Kidney (tissue), 13 donors: ENCODE measurements at regions not wholly inside any gene's neighbourhood (a gene's known extent, or its start where the extent isn't known, plus 50 kb on each side); places are given as distances from the start of the nearest gene placed in this dataset.

ENCODE experiments used
- DNase-seq, 5 donors: peaks; one replicate each; pipeline ENCODE4 v3.0.0-alpha.2; 2013 to 2020
- FAIRE-seq: peaks from 2 replicates; lab custom pipeline; 2012; peaks lifted over from hg19 to GRCh38; lab: Jason Lieb, UNC
- H3K27ac ChIP-seq, 2 donors: one replicate each; pipeline ENCODE4 v1.7.0; 2013; ENCODE audit warnings: low read depth in 2 of 2, low read length in 2 of 2, inconsistent platforms in 1 of 2
- H3K27me3 ChIP-seq: one replicate; pipeline ENCODE4 v1.7.1; 2013; ENCODE audit warnings: low read length, inconsistent platforms; ENCODE audit not compliant: control insufficient read depth, insufficient read depth
- H3K36me3 ChIP-seq, 3 donors: one replicate each; pipeline versions ENCODE4 v1.7.0 to v1.7.1; 2013; ENCODE audit warnings: low read length in 3 of 3, control low read depth in 1 of 3, inconsistent platforms in 1 of 3; ENCODE audit not compliant: insufficient read depth in 3 of 3, control insufficient read depth in 2 of 3
- H3K4me1 ChIP-seq, 3 donors: one replicate each; pipeline versions ENCODE4 v1.7.0 to v1.7.1; 2013; ENCODE audit warnings: low read length in 3 of 3, inconsistent platforms in 1 of 3, low read depth in 1 of 3; ENCODE audit not compliant: control insufficient read depth in 2 of 3, insufficient read depth in 2 of 3
- H3K4me3 ChIP-seq, 3 donors: one replicate each; pipeline versions ENCODE4 v1.7.0 to v1.8.1; 2013; ENCODE audit warnings: low read length in 3 of 3, control low read depth in 1 of 3, inconsistent platforms in 1 of 3
- H3K9ac ChIP-seq, 3 donors: one replicate each; pipeline versions ENCODE4 v1.7.0 to v1.7.1; 2013; ENCODE audit warnings: low read length in 3 of 3, control low read depth in 1 of 3, inconsistent platforms in 1 of 3
- H3K9me3 ChIP-seq, 3 donors: one replicate each; pipeline versions ENCODE4 v1.7.0 to v1.7.1; 2013; ENCODE audit warnings: low read length in 3 of 3, control low read depth in 1 of 3, inconsistent platforms in 1 of 3; ENCODE audit not compliant: control insufficient read depth in 2 of 3, insufficient read depth in 1 of 3
- intact Hi-C: fragments of 100-400 bp; cut with DNase I; formaldehyde crosslinking; loops from one replicate; pipeline ENCODE4 v1.11.1; 2022
- TF ChIP-seq, protein P1 (sequence below): IDR thresholded peaks from 3 replicates; pipeline ENCODE4 v1.5.1; 2012; ENCODE audit warnings: mild to moderate bottlenecking, moderate library complexity, borderline replicate concordance; ENCODE audit not compliant: insufficient read depth; ENCODE audit errors: extremely low read depth
- donor health status: control.
- donor health status: control.
- donor health status: control.
- donor health status: control.
- donor health status: control.
- donor health status: DM: yes; HTN: yes; CAD: no.
- donor health status: Normal renal cell carcinoma (clear cell type).

DNA sequence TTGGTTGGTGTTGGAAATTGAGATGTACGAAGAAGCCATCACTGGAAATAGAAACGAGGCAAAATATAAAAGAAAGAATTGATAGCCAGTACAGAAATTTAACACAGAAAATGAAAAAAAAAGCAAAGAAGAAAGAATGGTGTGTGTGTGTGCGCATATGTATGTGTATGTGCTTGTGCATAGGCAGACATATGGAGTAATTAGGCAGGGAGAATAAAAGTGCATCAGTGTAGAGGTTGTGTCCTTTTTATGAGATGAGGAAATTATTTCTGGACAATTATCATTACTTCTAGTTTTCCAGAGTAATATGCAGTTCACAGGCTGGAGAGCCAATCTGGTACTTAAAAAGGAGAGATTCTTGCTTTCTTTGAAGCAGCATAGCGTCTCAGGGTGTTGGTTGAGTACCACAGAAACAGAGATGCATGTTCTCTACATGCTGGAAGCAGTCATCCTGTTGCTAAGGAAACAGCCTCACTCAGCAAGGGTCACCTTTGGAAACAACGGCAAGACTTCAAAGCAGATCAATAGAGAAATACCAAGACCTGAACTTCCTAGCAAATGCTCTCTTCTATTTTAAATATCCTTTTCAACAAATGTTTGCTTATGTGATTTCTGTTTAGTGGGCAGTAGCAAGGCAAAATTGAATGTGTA lies 172.7 kb downstream of the TAF11L14 start:
- Histone ChIP-seq H3K4me3 (no peak overlapping the region), H3K9me3 (no peaks in the 10 kb centered on the region), H3K27ac (no peak overlapping the region), H3K27me3 (no peaks in the 10 kb centered on the region), H3K36me3 (no peaks in the 10 kb centered on the region), H3K4me1 (no peaks in the 10 kb centered on the region), H3K9ac (no peak overlapping the region)
- TF ChIP-seq, protein P1, sequence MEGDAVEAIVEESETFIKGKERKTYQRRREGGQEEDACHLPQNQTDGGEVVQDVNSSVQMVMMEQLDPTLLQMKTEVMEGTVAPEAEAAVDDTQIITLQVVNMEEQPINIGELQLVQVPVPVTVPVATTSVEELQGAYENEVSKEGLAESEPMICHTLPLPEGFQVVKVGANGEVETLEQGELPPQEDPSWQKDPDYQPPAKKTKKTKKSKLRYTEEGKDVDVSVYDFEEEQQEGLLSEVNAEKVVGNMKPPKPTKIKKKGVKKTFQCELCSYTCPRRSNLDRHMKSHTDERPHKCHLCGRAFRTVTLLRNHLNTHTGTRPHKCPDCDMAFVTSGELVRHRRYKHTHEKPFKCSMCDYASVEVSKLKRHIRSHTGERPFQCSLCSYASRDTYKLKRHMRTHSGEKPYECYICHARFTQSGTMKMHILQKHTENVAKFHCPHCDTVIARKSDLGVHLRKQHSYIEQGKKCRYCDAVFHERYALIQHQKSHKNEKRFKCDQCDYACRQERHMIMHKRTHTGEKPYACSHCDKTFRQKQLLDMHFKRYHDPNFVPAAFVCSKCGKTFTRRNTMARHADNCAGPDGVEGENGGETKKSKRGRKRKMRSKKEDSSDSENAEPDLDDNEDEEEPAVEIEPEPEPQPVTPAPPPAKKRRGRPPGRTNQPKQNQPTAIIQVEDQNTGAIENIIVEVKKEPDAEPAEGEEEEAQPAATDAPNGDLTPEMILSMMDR = no peak
- no peak for FAIRE-seq
- intact Hi-C loops = no loop called here
- no peak for DNase-seq

DNA sequence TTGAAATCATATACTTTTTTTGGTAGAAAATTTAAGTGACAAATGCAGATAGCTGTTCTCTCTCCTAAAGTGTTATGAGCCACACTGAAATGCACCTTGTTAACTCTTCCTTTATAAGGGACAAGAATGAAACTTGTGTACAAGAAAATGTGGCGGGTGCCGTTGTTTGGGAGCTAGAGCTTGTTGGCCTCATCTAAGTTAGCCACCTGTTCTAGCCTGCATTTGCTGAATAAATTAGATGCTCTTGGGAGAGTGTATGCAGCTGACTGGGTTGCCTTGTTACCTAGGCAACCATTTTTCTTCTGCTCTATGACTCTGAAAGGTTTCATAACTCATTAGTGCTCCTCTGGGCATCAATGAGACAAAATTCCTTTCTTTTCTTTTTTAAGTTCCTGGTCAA lies 174.3 kb downstream of the TAF11L14 start:
- TF ChIP-seq, protein P1 = no peak
- no peaks in the 10 kb centered on the region for H3K9me3 ChIP-seq
- no peaks in the 10 kb centered on the region for H3K36me3 ChIP-seq
- no peak for DNase-seq
- no peaks in the 10 kb centered on the region for H3K4me1 ChIP-seq
- H3K27me3 ChIP-seq = no peaks in the 10 kb centered on the region
- no peak for FAIRE-seq
- no peak overlapping the region for H3K4me3 ChIP-seq
- no peak overlapping the region for H3K9ac ChIP-seq
- H3K27ac ChIP-seq = no peak overlapping the region
- intact Hi-C loops = no loop called here

GRCh38 chr5:17810734-17811133 lies 176.5 kb downstream of the TAF11L14 start:
- Histone ChIP-seq H3K36me3 (no peaks in the 10 kb centered on the region), H3K27ac (no peak overlapping the region), H3K9me3 (no peaks in the 10 kb centered on the region), H3K4me3 (no peak overlapping the region), H3K9ac (no peak overlapping the region), H3K4me1 (no peaks in the 10 kb centered on the region), H3K27me3 (no peaks in the 10 kb centered on the region)
- TF ChIP-seq, protein P1 = no peak
- intact Hi-C loops = no loop called here
- no peak for DNase-seq
- no peak for FAIRE-seq

GRCh38 chr5:17813214-17813613 lies 179.0 kb downstream of the TAF11L14 start:
- TF ChIP-seq, protein P1 = no peak
- DNase-seq = no peak
- no peaks in the 10 kb centered on the region for H3K4me1 ChIP-seq

More at GRCh38 chr5:17813214-17813613, 179.0 kb downstream of the TAF11L14 start:
- Histone ChIP-seq H3K27me3 (no peaks in the 10 kb centered on the region), H3K36me3 (no peaks in the 10 kb centered on the region), H3K9me3 (no peaks in the 10 kb centered on the region), H3K9ac (no peak overlapping the region), H3K27ac (no peak overlapping the region), H3K4me3 (no peak overlapping the region)
- intact Hi-C loops = no loop called here
- no peak for FAIRE-seq
